ENCODE measurements at regions not wholly inside any gene's neighbourhood (a gene's known extent, or its start where the extent isn't known, plus 50 kb on each side); places are given as distances from the start of the nearest gene placed in this dataset.

DNA sequence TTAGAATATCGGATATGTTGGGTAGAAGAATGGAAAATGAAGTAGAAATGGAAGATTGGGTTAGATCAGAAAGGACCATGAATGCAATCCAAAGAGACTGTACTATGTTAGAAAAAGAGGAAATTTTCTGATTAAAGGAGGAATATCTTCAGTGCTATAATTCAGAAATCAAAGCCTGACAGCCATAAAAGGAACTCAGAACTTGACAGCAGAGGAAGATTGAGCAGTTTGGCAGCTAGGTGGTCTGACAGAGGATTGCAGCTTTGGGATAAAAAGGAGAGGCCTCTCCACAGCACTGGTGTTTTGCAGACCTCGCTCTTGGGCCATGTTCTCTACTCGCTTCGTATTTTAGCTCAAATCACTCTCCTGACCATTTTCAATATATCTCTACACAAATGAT is 354.8 kb upstream of the SOX5 start:
- Histone ChIP-seq H3K36me3 (ENCODE audit: control insufficient read depth in 2 of 3, insufficient read depth in 3 of 3, low read length in 3 of 3) (no peaks in the 10 kb centered on the region), H3K9ac (ENCODE audit: low read length in 3 of 3) (no peak overlapping the region), H3K4me3 (ENCODE audit: low read length in 3 of 3) (no peak overlapping the region), H3K27ac (ENCODE audit: low read depth in 2 of 2, low read length in 2 of 2) (no peak overlapping the region), H3K9me3 (ENCODE audit: control insufficient read depth in 2 of 3, insufficient read depth in 1 of 3, low read length in 3 of 3) (no peaks in the 10 kb centered on the region), H3K27me3 (ENCODE audit: control insufficient read depth, insufficient read depth, low read length) (no peaks in the 10 kb centered on the region), H3K4me1 (ENCODE audit: control insufficient read depth in 2 of 3, insufficient read depth in 2 of 3, low read depth in 1 of 3, low read length in 3 of 3) (peaks cover 0 to 7% (median 0%) of the 10 kb centered on the region in 3 donors)
- intact Hi-C loops (cut with DNase I) = no loop called here
- DNase-seq (no peak), FAIRE-seq (no peak)
- TF ChIP-seq, protein P1, sequence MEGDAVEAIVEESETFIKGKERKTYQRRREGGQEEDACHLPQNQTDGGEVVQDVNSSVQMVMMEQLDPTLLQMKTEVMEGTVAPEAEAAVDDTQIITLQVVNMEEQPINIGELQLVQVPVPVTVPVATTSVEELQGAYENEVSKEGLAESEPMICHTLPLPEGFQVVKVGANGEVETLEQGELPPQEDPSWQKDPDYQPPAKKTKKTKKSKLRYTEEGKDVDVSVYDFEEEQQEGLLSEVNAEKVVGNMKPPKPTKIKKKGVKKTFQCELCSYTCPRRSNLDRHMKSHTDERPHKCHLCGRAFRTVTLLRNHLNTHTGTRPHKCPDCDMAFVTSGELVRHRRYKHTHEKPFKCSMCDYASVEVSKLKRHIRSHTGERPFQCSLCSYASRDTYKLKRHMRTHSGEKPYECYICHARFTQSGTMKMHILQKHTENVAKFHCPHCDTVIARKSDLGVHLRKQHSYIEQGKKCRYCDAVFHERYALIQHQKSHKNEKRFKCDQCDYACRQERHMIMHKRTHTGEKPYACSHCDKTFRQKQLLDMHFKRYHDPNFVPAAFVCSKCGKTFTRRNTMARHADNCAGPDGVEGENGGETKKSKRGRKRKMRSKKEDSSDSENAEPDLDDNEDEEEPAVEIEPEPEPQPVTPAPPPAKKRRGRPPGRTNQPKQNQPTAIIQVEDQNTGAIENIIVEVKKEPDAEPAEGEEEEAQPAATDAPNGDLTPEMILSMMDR (IDR thresholded peaks at IDR 0.05; ENCODE audit: borderline replicate concordance, extremely low read depth, insufficient read depth) = no peak

DNA sequence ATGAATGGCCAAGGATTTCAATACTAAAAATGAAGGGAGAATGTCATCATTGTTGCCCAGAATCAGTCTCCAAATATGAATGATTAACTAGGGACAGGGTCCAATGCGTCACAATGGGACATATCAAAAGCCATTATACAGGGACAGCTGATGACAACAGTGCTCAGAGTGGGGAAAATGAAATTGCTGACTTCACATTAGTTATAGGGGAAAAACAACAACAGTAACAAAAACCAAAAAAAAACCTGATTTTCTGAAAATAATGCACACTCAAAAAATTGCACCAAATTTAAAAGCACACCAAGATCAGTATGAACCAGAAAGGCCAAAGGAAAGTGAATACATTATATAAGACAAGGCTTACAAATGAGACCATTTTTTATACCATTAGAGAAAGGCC is 353.2 kb upstream of the SOX5 start:
- Histone ChIP-seq H3K4me1 (ENCODE audit: control insufficient read depth in 2 of 3, insufficient read depth in 2 of 3, low read depth in 1 of 3, low read length in 3 of 3) (no peaks in the 10 kb centered on the region), H3K27ac (ENCODE audit: low read depth in 2 of 2, low read length in 2 of 2) (no peak overlapping the region), H3K9me3 (ENCODE audit: control insufficient read depth in 2 of 3, insufficient read depth in 1 of 3, low read length in 3 of 3) (no peaks in the 10 kb centered on the region), H3K4me3 (ENCODE audit: low read length in 3 of 3) (no peak overlapping the region), H3K27me3 (ENCODE audit: control insufficient read depth, insufficient read depth, low read length) (no peaks in the 10 kb centered on the region), H3K9ac (ENCODE audit: low read length in 3 of 3) (no peak overlapping the region), H3K36me3 (ENCODE audit: control insufficient read depth in 2 of 3, insufficient read depth in 3 of 3, low read length in 3 of 3) (no peaks in the 10 kb centered on the region)
- TF ChIP-seq, protein P1 (IDR thresholded peaks at IDR 0.05; ENCODE audit: borderline replicate concordance, extremely low read depth, insufficient read depth) = no peak
- no peak for DNase-seq
- intact Hi-C loops (cut with DNase I) = no loop called here
- FAIRE-seq = no peak

DNA sequence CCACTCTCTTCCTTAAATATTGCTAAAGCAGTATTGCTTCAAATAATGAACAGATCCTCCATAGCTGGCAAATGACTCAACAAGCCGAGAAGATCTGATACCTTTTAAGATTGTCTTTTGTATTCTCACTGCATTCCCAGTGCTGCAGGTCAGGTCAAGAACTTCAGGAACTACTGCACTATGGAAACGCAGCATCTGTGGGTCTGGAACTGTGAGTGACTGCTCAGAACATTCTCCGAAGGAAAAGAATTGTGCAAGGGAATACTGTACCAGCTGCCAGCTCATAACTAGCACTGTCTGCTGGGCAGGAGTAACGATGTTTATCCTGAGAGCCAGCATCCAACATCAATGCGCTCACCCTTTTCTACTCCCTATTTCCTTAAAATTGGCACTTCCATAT is 348.0 kb upstream of the SOX5 start:
- Histone ChIP-seq H3K27ac (ENCODE audit: low read depth in 2 of 2, low read length in 2 of 2) (no peak overlapping the region), H3K9me3 (ENCODE audit: control insufficient read depth in 2 of 3, insufficient read depth in 1 of 3, low read length in 3 of 3) (no peaks in the 10 kb centered on the region), H3K4me3 (ENCODE audit: low read length in 3 of 3) (no peak overlapping the region), H3K4me1 (ENCODE audit: control insufficient read depth in 2 of 3, insufficient read depth in 2 of 3, low read depth in 1 of 3, low read length in 3 of 3) (no peaks in the 10 kb centered on the region), H3K9ac (ENCODE audit: low read length in 3 of 3) (no peak overlapping the region), H3K36me3 (ENCODE audit: control insufficient read depth in 2 of 3, insufficient read depth in 3 of 3, low read length in 3 of 3) (no peaks in the 10 kb centered on the region), H3K27me3 (ENCODE audit: control insufficient read depth, insufficient read depth, low read length) (no peaks in the 10 kb centered on the region)
- FAIRE-seq = no peak
- TF ChIP-seq, protein P1 (IDR thresholded peaks at IDR 0.05; ENCODE audit: borderline replicate concordance, extremely low read depth, insufficient read depth) = no peak
- no peak for DNase-seq
- intact Hi-C loops (cut with DNase I) = no loop called here

DNA sequence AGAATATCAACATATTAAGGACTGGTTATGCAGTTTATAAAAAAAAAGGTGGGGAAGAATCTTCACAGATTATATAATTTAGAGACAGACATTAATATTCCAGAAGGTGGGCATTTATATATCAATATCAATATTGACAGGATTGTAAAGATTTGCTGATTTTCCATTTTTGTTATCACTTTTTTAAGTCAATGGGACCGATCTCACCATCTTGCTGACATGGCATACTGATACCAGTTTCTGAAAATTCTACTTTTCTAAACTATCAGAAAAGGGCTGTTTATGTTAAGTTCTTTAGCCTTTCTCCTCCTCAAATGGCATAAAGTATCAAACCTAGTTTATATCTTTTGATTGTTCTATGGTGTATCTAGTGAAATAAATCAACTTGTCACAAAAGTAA is 344.1 kb upstream of the SOX5 start:
- intact Hi-C loops (cut with DNase I) = no loop called here
- no peaks in the 10 kb centered on the region for H3K36me3 ChIP-seq (ENCODE audit: control insufficient read depth in 2 of 3, insufficient read depth in 3 of 3, low read length in 3 of 3)

More for the DNA sequence above, 344.1 kb upstream of the SOX5 start:
- no peaks in the 10 kb centered on the region for H3K27me3 ChIP-seq (ENCODE audit: control insufficient read depth, insufficient read depth, low read length)
- H3K27ac ChIP-seq (ENCODE audit: low read depth in 2 of 2, low read length in 2 of 2) = no peak overlapping the region
- H3K9ac ChIP-seq (ENCODE audit: low read length in 3 of 3) = no peak overlapping the region
- TF ChIP-seq, protein P1 (IDR thresholded peaks at IDR 0.05; ENCODE audit: borderline replicate concordance, extremely low read depth, insufficient read depth) = no peak
- no peak for DNase-seq
- H3K4me3 ChIP-seq (ENCODE audit: low read length in 3 of 3) = no peak overlapping the region
- H3K4me1 ChIP-seq (ENCODE audit: control insufficient read depth in 2 of 3, insufficient read depth in 2 of 3, low read depth in 1 of 3, low read length in 3 of 3) = no peaks in the 10 kb centered on the region
- no peak for FAIRE-seq
- H3K9me3 ChIP-seq (ENCODE audit: control insufficient read depth in 2 of 3, insufficient read depth in 1 of 3, low read length in 3 of 3) = no peaks in the 10 kb centered on the region

Data from kidney (tissue), 13 donors.